GM21528 (cell line): ENCODE measurements at regions not wholly inside any gene's neighbourhood (a gene's known extent, or its start where the extent isn't known, plus 50 kb on each side); places are given as distances from the start of the nearest gene placed in this dataset.
"Not testable (repeated sequence)": the region's sequence is repeated elsewhere in the genome, so short reads cannot be mapped to it uniquely, and the experiment has no call there.

Experiments used
- ATAC-seq: cut with Tn5 transposase; IDR thresholded peaks from one replicate; pipeline ENCODE4 v1.9.1; 2021; ENCODE audit warnings: mild to moderate bottlenecking, moderate library complexity; ENCODE audit not compliant: unreplicated experiment, low FRiP score

GRCh38 chr1:104135036-104135435, 385.3 kb downstream of the AMY1C start:
- ATAC-seq: not testable (repeated sequence)

- no peak for ATAC-seq
Measured at GRCh38 chr1:104136621-104137020, 386.9 kb downstream of the AMY1C start.

- ATAC-seq: no peak
Measured at GRCh38 chr1:104156738-104157137, 407.0 kb downstream of the AMY1C start.

GRCh38 chr1:104163912-104164476, 414.3 kb downstream of the AMY1C start:
- no peak for ATAC-seq

- ATAC-seq: no peak
Measured at GRCh38 chr1:104172243-104172681, 422.6 kb downstream of the AMY1C start.

- no peak for ATAC-seq
Measured at GRCh38 chr1:104182251-104182650, 432.6 kb downstream of the AMY1C start.

- ATAC-seq: no peak
Measured at GRCh38 chr1:104189207-104189606, 439.5 kb downstream of the AMY1C start.

GRCh38 chr1:104190821-104191220, 441.1 kb downstream of the AMY1C start:
- no peak for ATAC-seq

- no peak for ATAC-seq
Measured at GRCh38 chr1:104195395-104195794, 445.7 kb downstream of the AMY1C start.

- no peak for ATAC-seq
Measured at GRCh38 chr1:104196136-104196535, 446.4 kb downstream of the AMY1C start.

- ATAC-seq: no peak
Measured at GRCh38 chr1:104197516-104197915, 447.8 kb downstream of the AMY1C start.

GRCh38 chr1:104212239-104212638, 462.5 kb downstream of the AMY1C start:
- ATAC-seq: no peak

GRCh38 chr1:104217395-104217986, 467.8 kb downstream of the AMY1C start:
- not testable (repeated sequence) for ATAC-seq

GRCh38 chr1:104229860-104230259, 480.2 kb downstream of the AMY1C start:
- no peak for ATAC-seq

- no peak for ATAC-seq
Measured at GRCh38 chr1:104231676-104232075, 482.0 kb downstream of the AMY1C start.

- no peak for ATAC-seq
Measured at GRCh38 chr1:104235141-104235540, 485.4 kb downstream of the AMY1C start.

- ATAC-seq: no peak
Measured at GRCh38 chr1:104238991-104239390, 489.3 kb downstream of the AMY1C start.

- no peak for ATAC-seq
Measured at GRCh38 chr1:104248385-104248784, 498.7 kb downstream of the AMY1C start.

GRCh38 chr1:104259481-104259880, 509.8 kb downstream of the AMY1C start:
- no peak for ATAC-seq

- not testable (repeated sequence) for ATAC-seq
Measured at GRCh38 chr1:104263110-104263509, 513.4 kb downstream of the AMY1C start.

GRCh38 chr1:104264521-104264920, 514.8 kb downstream of the AMY1C start:
- no peak for ATAC-seq

- ATAC-seq: no peak
Measured at GRCh38 chr1:104265163-104265562, 515.5 kb downstream of the AMY1C start.
